ENCODE measurements at regions not wholly inside any gene's neighbourhood (a gene's known extent, or its start where the extent isn't known, plus 50 kb on each side); places are given as distances from the start of the nearest gene placed in this dataset.
"Not testable (repeated sequence)": the region's sequence is repeated elsewhere in the genome, so short reads cannot be mapped to it uniquely, and the experiment has no call there.

DNA sequence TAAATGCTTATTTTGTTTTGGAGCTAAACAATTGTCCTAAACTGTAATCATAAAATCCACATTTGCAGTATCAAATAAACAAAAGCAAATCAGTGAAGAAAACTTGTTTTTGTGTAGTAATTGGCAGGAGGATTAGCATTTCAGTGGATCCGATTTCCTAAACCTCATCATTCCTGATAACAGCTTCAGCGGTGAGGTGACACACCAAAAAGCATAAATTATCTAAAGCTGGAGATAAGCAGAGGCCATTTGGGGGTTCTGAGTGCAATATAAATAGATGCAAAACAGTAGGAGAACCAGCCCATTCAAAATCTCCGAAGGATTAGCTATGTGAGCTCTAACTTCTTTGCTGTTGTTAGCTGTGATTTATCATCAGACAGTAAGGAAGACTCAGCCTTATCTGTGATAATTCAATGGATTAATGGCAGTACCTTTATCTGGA is 235.8 kb downstream of the EPHA7 start:
- no peak for DNase-seq (ENCODE audit: low read depth)

DNA sequence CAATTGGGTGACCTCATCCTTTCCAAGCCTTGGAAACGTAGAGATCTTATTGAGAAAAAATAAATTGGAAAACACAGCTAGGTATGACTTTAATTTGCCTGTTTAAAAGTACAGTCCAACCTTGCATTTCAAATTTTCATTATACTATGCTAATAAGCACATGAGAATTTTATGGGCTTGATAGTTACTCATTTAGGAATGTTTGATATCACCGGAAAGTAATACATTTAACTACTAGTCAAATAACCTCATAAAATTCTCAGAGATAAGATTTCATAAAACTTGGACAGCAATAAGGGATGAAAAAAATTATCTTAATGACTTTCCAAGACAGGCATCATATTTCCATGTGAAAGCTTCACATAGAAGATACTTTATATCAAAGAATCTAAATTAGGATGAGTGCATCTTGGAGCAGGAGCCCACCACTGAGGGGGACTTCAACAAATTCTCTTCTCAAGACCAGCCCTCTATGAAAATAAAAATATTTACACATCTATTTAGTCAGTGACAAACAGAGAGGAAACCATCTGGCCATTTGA is 236.3 kb downstream of the EPHA7 start:
- no peak for DNase-seq (ENCODE audit: low read depth)

DNA sequence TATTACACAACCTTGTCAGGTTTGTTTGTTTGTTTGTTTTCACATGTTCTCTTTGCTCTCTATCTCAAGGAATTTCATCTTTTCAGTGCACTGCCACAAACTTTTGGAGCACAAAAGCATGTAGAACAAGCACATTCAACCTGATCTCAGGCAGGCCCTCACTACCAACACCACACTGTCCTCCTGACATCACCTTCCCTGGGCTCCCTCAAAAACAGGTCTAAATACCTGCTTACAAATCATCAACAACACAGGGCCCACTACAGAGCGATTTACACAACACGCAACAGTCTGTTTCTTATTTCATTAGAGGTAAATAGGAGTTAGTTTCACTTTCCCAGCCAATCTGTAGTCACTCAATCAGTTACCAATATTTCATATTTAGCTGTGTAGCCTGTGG is 241.4 kb downstream of the EPHA7 start:
- no peak for DNase-seq (ENCODE audit: low read depth)

DNA sequence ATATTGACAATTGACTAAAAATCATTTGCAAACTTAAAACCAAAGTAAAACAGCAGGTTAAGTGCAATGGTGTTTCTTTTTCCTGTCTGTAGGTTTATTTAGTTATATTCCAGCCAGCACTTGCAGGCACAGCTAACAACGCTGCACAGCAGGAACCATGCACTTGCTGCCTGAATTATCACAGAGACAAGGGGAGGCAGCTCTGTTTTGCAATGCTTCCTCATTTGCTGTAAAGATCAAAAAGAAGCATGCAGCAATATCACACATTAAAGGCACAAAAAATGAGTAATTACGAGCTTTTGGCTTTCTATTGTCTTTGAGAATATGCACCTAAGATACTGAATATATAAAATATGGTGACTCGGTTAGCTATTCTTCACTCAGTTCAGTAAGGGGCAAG is 241.9 kb downstream of the EPHA7 start:
- no peak for DNase-seq (ENCODE audit: low read depth)

DNA sequence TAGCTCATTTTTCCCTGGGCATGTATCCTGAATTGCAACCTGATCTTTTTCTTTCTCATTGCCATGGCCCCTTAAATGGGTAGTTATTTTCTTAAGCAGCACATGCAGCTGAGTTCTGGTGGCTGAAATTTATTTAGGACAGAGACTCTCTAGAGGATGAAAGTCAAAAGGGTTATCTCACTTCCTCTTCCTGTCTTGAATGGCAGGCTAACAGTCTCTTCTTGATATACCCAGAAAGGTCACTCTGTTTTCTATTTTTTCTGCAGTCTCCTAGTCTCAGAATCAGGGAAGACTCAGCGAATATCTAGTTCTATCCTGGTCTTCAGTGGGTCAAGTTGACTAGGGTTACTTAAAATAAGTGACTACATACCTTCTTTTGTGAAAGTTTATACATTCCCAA is 243.3 kb downstream of the EPHA7 start:
- no peak for DNase-seq (ENCODE audit: low read depth)

DNA sequence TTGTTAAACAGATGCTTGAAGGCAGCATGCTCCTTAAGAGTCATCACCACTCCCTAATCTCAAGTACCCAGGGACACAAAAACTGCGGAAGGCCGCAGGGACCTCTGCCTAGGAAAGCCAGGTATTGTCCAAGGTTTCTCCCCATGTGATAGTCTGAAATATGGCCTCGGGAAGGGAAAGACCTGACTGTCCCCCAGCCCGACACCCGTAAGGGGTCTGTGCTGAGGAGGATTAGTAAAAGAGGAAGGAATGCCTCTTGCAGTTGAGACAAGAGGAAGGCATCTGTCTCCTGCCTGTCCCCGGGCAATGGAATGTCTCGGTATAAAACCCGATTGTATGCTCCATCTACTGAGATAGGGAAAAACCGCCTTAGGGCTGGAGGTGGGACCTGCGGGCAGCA is 245.8 kb downstream of the EPHA7 start:
- DNase-seq (ENCODE audit: low read depth), result not testable (repeated sequence)

DNA sequence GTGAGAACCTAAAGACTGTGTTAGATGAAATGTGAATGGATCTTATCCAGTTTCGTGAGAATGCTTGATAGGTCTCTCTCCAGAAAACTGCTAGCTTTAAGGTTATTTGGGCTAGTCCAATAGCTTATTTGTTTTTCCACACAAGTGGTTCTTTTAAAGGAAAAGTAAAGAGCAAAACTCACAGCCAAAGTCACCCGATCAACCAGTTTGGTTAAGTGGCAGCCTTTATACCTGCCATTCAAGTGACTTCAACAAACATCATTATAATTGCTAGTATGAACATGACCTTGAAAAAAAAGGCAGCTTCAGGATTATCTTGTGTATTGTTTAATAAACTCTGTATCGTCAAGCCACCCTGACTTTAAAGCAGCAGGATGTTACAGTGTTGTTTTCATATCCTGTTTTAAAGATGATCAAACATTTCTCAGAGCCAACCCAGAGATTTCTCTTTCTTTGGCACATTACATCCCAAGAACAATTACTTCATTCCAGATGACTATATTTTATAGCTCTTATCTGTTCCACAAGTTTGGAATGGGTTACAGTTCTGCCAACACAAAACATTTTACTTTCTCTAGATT is 253.4 kb downstream of the EPHA7 start:
- no peak for DNase-seq (ENCODE audit: low read depth)

DNA sequence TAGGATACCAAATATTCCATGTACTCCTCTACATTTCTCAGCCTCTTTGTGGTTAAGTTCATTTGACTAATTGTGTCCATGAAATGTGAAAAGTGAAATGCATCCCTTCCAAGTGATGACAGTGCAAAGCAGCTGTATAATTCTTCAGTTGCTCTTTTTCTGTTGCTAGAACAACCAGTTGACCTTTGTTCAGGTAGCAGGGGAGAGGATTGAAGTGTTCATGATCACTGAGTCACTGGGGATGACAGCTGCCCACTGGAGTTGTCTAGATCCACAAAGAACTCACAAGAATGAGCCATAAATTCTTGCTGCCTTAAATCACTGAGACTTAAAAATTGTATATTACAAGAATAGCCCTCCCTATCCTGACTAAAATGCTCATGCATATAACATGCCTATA is 254.6 kb downstream of the EPHA7 start:
- DNase-seq (ENCODE audit: low read depth), result peak; percentile 24

DNA sequence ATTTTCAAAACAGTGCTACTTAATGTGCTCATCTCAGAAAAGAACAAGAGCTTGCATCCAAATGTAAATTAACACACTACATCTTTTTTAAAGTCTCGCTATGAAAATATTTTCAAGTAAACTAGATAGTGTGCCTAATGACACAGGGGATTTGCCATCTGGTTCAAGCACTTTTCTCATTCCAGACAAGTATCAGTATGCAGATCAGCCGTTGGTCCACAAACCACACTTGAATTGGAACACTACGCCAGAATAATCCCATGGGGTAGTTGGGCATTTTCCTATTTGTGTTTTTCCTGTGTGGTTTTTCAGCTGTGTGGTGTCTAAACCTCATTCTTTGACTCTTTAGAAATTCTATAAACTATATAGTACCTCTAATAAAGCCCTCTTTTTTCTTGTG is 256.2 kb downstream of the EPHA7 start:
- DNase-seq (ENCODE audit: low read depth), result no peak

DNA sequence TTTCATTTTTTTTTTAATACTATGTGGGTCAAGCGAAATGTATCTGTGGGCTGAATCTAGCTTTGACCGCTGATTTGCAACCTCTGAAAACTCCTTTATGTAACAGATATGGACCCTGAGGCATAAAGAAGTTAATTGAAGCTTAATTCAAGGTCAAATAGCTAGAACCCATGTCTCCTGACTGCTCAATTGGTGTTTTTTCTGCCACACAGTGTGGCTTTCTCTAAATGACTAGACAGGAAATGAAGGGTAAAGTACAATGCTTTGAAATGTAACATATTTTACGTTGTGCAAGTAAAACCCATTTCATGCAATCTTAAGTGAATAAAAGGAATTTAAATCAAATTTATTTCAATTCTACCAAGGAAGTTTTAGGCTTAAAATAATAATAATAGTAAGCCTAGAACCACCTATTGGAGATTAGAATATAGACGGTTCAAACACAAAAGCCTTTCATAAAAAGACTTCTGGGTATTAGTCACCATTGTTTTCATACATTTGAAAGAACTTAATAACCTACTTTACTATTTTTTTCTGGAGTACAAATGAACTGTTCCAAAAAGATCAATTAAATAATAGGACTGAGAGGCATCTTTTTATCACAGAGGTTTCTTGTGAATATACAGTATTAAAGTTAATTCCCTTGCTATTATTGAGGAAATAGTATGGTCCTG is 279.8 kb downstream of the EPHA7 start:
- no peak for DNase-seq (ENCODE audit: low read depth)

DNA sequence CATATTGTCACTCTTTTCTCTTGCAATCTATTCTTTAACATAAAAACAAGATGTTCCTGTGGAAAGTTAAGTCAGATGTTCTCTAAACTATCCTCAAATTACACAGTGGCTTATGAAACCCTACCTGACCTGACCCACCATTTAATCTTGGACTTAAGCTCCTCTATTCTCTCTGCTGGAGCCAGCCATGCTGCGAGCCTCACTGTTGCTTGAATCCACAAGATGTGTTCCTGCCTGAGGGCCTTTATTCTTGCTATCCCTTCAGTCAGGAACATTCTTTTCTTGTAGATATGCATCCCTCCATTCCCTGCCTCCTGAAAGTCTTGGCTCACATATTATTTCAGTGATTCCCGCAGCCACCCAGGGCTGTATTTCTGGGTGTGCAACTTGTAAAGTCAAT is 283.2 kb downstream of the EPHA7 start:
- DNase-seq (ENCODE audit: low read depth), result no peak

DNA sequence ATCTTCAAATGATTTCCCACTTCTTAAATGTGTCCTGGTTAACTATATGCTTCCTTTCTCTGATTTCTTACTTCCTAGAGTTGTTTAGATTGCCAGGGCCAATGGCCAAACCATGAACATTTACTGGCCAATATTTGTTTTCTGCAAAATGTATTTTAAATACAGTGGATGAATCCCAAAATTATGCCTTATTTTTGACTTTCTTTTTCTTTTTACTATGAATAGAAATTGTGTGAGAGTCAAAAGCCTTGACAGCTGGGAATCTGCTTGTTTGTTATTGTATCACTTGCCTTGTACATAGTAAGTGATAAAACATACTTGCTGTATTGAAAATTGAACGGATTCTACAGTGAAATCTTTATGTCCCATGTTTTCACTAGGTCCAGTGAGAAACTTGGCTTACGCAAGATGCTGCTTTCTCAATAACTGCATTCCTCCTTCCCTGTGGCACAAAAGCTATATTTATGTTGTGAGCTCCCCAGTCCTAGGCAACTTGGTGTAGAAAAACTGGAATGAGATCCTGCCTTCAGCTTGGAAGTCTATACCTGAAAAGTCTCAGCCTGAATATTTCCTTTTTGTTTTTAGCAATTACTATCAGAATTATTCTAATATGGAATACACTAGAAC is 295.2 kb downstream of the EPHA7 start:
- no peak for DNase-seq (ENCODE audit: low read depth)

DNA sequence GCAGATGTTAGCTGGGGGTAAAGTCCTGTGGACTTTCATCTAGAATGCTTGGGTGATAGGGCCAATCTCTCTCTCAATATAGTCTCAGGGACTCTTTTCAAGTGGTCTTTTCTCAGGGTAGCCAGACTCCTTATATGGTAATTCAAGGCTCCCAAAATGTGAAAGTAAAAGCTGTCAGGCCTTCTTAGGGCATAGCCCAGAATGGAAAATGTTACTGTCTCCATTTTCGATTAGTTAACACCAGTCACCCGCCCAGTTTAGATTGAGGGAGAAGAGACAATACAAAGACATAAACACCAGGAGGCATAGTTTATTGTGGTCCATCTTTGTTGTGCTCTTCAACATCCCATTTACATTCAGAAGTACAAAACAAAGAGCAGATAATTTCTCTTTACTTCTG is 295.8 kb downstream of the EPHA7 start:
- DNase-seq (ENCODE audit: low read depth), result no peak

DNA sequence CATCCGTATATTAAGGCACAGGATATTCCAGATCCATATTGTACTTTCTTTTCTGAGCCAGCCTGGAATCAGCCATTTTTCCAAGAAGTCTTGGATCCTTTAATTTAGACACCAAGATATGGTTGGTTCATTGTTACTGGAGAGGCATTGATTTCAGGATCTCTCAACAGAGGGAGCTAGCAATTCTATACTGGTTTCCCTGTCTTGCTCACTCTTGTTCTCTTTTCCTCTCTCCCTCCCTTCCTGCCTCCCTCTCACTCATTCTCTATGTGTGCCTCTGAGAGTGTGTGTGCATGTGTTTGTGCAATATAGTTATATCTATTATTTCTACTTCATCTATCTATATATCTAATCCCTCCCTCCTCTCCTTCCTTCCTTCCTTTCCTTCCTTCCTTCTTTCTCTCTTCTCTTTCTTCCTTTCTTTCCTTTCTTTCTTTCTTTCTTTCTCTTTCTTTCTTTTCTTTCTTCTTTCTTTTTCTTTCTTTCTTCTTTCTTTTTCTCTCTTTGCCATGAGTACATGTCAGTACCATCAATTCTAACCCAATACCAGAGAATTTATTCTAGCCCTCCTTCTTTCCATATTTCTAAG is 299.1 kb downstream of the EPHA7 start:
- DNase-seq (ENCODE audit: low read depth), result no peak

DNA sequence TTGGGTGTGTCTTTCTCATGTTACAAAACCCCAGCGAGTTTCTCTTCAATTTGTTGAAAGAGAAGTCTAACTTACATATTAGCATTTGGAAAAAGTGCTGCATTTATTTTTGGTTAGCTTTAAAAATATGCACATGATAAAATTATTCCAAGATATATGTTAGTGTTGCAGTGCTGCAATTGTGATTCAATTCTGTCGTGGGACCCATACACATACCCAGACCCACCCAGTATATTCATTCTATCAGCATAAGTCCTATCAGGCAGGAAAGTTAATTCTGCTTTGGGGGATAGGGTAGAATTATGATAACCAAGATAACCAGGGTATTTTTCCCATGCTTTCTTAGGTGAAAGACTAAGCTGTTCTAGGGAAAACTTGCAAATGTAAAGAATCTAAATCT is 313.5 kb downstream of the EPHA7 start:
- DNase-seq (ENCODE audit: low read depth), result no peak

DNA sequence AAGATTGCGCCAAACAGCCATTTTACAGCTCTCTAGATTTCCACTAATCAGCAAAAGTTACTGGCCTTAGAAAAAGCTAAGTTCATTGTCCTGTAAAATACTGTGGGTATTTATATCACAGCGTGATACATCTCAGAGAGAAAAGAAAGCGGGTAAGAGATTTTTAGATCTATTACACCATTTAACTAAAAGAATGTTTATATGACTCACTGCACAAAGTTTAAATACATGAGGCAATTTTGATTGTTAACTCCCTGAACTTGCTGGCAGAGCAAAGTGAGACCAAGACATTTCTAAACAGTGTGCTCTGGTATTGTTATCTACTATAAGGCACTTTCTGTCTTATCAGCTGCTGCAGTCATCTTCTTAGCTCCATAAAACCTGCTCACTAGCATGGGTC is 314.3 kb downstream of the EPHA7 start:
- peak; percentile 39 for DNase-seq (ENCODE audit: low read depth)

DNA sequence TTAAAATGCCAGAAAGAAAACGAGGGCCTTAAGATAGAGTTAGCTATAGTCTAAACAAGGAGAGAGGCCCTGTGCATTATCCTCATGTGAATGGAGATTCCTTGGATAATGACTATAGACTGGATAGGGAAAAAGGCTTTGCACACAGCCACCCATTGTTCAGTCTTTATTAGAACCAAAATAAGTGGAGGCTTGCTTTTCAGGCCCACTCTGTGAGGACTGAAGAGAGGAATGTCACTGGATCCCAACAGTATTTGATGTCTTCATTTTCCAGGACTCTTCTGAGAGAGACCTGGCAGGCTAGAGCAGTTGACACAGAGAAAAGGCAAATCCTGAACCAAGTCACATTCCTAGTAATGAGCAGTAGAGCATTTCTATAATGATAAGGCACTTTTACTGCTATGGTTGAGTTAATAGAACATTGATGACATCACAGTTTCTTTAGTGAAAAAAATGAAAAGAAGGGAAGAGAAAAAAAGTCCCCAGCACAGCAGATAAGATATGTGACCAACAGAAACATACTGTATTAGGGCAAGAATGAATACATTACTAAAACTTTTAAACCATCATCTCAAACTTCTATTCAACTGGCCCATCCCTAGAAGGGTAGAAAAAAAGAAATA is 315.1 kb downstream of the EPHA7 start:
- DNase-seq (ENCODE audit: low read depth), result no peak

DNA sequence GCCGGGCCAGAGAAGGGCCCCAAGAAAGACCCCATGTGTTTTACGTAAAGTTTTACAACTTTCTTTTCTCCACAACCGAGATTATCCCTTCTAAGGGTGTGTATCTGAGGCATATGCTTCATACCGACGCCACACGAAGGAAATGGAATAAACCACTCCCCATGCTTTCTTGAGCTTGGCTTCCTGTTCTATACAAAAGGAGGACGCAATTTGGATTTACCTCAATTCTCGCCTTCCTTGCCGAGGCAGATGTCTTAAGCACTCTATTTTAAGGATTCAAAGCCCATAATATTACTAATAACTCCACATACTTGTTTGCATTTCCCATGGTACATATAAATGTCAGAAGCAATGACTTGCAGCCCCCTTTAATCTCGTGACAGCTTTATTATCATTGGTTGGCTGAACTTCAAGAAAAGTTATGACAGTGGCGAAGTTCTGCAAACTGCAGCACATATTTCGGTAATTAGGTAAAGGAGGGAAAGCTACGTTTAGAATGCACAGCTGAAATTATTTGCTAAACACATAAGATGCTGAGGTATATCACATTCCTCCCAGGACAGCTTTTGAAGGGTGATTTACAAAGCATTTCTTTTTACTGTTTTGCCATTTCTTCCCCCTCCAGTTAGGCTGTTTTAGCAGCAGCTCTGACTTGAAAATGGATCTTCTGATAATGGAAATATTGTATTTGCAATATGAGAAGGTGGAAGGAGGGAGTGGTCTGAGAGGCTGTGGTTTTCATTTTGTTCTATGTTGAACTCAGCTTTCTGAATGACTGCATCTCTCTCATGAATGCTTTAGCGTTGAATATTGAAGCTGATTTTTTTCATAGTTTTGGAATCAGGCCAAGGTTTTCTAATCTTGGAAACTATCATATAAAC is 330.5 kb downstream of the EPHA7 start:
- no peak for DNase-seq (ENCODE audit: low read depth)

DNA sequence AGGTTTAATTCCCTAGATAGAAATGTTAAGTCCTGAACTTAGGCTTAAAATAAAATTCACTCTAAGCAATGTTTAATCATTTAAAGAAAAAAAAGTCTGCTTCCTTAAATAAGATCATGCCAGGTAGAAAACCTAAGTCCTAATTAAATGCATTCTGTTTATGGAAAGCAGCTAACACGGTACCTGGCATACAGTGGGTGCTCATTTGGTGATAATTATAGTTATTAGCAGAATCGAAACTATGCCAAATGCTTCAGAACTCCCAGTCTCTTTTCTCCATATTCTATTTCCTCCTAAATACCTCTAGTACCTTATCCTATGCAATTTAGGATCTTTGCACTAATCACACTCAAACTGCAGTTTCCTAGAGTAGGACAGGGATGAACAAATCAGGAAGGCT is 331.8 kb downstream of the EPHA7 start:
- no peak for DNase-seq (ENCODE audit: low read depth)

DNA sequence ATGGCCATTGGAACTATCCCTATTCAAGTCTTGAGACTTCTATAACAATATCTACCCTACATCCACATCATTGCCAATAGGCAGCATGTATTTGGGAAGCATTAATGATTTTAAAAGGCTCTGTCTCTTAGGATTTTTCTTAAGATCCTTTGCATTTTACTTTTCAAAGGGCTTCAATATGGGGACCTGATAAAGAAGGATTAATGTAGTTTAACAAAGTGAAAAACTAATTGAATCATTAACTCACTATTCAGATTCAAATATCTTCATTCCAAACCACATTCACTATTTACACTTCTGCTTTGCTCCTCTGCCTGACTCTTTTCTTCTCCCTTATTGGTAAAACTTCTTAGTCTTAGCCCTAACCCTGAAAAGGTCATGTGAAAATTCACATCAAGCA is 333.0 kb downstream of the EPHA7 start:
- DNase-seq (ENCODE audit: low read depth), result no peak

DNA sequence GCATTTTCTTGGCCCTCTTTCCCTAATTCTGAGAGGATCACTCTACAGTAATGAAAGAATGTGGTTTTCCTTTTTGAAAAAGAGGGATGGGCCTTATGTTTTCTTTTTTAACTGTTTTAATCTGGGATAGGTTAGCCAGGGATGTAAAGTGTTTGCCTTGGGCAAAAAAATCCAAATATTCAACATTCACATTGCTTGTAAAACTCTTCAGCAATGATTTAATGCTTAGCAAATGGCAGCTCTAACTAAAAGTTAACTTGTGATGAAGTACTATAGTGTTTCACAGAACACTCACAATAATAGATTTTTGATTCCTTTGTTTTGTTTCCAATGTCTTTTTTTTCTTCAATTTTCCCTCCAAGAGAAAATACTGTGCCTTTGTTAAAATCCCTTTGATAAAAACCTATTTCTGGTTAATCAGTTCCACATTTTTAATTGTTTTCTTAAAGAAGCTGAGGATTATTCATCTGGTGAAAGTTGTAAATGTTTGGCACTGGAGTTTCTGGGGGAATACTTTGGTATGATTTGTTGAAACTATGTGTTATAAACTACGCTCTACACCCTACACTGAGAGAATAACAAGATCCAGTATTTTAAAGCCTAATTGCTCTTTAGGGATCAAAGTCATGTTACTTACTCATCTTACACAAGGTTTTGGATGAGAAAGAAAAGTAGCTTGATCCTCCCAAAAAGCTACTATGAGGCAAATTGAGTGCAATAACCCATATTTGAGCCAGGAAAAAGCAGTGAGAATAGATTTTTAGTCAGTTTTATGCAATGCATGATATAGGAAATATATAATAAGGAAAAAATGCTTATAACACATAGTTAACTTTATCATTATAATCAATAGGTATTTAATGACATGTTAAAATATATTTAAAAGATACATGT is 335.8 kb downstream of the EPHA7 start:
- DNase-seq (ENCODE audit: low read depth), result no peak

Measured in HS-5 (cell line).